ENCODE measurements at regions not wholly inside any gene's neighbourhood (a gene's known extent, or its start where the extent isn't known, plus 50 kb on each side); places are given as distances from the start of the nearest gene placed in this dataset.
A peak's percentile ranks its signal among the peaks of the same experiment; 100 is the strongest.

DNA sequence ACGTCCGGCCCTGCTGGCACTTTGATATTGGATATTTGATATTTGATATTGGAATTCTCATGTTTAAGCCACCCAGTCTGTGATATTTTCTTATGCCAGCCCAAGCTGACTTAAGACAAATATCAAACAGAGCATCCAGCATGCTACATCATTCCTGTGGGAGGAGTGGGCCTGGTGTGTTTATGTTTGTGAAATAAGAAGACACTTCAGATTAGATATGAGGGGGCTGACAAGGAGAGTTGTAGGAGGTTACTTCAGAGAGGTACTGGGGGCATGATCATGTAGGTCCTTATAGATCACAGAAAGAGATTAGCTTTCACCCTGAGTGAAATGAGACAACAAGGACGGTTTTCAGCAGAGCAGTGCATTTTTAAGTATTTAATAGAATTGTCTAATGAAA lies 382.9 kb downstream of the SEMA3D start:
- no peaks in the 10 kb centered on the region for H3F3A ChIP-seq (replicated peaks; ENCODE audit: low read depth)
- H3K4me2 ChIP-seq = no peak overlapping the region
- no peaks in the 10 kb centered on the region for H3K9me2 ChIP-seq (ENCODE audit: insufficient read depth)
- no peaks in the 10 kb centered on the region for H3K4me1 ChIP-seq (ENCODE audit: insufficient read depth)
- H3K9me3 Mint-ChIP-seq = no peaks in the 10 kb centered on the region
- no peaks in the 10 kb centered on the region for H4K20me1 ChIP-seq (replicated peaks; ENCODE audit: insufficient read depth)
- H3K4me3 Mint-ChIP-seq = no peak overlapping the region
- no peak overlapping the region for H3K27ac ChIP-seq (ENCODE audit: low read depth)
- H3K27me3 Mint-ChIP-seq (ENCODE audit: insufficient read depth, low read depth, poor library complexity) = peaks cover 2% of the 10 kb centered on the region
- H2AFZ ChIP-seq = 0 out of 2 replicates have a peak overlapping the region, but pooled peaks have one; percentile 21
- no peak overlapping the region for H3K27ac Mint-ChIP-seq
- TF ChIP-seq ZNF331 (CRISPR knock-in tag; IDR thresholded peaks at IDR 0.05; ENCODE audit: low read depth) = no peak
- no peak for TF ChIP-seq JUNB (IDR thresholded peaks at IDR 0.05; ENCODE audit: unreplicated experiment)
- TF ChIP-seq, protein P1, sequence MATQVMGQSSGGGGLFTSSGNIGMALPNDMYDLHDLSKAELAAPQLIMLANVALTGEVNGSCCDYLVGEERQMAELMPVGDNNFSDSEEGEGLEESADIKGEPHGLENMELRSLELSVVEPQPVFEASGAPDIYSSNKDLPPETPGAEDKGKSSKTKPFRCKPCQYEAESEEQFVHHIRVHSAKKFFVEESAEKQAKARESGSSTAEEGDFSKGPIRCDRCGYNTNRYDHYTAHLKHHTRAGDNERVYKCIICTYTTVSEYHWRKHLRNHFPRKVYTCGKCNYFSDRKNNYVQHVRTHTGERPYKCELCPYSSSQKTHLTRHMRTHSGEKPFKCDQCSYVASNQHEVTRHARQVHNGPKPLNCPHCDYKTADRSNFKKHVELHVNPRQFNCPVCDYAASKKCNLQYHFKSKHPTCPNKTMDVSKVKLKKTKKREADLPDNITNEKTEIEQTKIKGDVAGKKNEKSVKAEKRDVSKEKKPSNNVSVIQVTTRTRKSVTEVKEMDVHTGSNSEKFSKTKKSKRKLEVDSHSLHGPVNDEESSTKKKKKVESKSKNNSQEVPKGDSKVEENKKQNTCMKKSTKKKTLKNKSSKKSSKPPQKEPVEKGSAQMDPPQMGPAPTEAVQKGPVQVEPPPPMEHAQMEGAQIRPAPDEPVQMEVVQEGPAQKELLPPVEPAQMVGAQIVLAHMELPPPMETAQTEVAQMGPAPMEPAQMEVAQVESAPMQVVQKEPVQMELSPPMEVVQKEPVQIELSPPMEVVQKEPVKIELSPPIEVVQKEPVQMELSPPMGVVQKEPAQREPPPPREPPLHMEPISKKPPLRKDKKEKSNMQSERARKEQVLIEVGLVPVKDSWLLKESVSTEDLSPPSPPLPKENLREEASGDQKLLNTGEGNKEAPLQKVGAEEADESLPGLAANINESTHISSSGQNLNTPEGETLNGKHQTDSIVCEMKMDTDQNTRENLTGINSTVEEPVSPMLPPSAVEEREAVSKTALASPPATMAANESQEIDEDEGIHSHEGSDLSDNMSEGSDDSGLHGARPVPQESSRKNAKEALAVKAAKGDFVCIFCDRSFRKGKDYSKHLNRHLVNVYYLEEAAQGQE (IDR thresholded peaks at IDR 0.05; ENCODE audit: unreplicated experiment) = no peak
- TF ChIP-seq, protein P2, sequence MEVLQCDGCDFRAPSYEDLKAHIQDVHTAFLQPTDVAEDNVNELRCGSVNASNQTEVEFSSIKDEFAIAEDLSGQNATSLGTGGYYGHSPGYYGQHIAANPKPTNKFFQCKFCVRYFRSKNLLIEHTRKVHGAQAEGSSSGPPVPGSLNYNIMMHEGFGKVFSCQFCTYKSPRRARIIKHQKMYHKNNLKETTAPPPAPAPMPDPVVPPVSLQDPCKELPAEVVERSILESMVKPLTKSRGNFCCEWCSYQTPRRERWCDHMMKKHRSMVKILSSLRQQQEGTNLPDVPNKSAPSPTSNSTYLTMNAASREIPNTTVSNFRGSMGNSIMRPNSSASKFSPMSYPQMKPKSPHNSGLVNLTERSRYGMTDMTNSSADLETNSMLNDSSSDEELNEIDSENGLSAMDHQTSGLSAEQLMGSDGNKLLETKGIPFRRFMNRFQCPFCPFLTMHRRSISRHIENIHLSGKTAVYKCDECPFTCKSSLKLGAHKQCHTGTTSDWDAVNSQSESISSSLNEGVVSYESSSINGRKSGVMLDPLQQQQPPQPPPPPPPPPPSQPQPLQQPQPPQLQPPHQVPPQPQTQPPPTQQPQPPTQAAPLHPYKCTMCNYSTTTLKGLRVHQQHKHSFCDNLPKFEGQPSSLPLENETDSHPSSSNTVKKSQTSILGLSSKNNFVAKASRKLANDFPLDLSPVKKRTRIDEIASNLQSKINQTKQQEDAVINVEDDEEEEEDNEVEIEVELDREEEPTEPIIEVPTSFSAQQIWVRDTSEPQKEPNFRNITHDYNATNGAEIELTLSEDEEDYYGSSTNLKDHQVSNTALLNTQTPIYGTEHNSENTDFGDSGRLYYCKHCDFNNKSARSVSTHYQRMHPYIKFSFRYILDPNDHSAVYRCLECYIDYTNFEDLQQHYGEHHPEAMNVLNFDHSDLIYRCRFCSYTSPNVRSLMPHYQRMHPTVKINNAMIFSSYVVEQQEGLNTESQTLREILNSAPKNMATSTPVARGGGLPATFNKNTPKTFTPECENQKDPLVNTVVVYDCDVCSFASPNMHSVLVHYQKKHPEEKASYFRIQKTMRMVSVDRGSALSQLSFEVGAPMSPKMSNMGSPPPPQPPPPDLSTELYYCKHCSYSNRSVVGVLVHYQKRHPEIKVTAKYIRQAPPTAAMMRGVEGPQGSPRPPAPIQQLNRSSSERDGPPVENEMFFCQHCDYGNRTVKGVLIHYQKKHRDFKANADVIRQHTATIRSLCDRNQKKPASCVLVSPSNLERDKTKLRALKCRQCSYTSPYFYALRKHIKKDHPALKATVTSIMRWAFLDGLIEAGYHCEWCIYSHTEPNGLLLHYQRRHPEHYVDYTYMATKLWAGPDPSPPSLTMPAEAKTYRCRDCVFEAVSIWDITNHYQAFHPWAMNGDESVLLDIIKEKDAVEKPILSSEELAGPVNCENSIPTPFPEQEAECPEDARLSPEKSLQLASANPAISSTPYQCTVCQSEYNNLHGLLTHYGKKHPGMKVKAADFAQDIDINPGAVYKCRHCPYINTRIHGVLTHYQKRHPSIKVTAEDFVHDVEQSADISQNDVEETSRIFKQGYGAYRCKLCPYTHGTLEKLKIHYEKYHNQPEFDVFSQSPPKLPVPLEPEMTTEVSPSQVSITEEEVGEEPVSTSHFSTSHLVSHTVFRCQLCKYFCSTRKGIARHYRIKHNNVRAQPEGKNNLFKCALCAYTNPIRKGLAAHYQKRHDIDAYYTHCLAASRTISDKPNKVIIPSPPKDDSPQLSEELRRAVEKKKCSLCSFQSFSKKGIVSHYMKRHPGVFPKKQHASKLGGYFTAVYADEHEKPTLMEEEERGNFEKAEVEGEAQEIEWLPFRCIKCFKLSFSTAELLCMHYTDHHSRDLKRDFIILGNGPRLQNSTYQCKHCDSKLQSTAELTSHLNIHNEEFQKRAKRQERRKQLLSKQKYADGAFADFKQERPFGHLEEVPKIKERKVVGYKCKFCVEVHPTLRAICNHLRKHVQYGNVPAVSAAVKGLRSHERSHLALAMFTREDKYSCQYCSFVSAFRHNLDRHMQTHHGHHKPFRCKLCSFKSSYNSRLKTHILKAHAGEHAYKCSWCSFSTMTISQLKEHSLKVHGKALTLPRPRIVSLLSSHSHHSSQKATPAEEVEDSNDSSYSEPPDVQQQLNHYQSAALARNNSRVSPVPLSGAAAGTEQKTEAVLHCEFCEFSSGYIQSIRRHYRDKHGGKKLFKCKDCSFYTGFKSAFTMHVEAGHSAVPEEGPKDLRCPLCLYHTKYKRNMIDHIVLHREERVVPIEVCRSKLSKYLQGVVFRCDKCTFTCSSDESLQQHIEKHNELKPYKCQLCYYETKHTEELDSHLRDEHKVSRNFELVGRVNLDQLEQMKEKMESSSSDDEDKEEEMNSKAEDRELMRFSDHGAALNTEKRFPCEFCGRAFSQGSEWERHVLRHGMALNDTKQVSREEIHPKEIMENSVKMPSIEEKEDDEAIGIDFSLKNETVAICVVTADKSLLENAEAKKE (CRISPR knock-in tag; IDR thresholded peaks at IDR 0.05) = no peak
- no peak for TF ChIP-seq EZH2phosphoT487 (IDR thresholded peaks at IDR 0.05; ENCODE audit: unreplicated experiment)
- TF ChIP-seq, protein P3, sequence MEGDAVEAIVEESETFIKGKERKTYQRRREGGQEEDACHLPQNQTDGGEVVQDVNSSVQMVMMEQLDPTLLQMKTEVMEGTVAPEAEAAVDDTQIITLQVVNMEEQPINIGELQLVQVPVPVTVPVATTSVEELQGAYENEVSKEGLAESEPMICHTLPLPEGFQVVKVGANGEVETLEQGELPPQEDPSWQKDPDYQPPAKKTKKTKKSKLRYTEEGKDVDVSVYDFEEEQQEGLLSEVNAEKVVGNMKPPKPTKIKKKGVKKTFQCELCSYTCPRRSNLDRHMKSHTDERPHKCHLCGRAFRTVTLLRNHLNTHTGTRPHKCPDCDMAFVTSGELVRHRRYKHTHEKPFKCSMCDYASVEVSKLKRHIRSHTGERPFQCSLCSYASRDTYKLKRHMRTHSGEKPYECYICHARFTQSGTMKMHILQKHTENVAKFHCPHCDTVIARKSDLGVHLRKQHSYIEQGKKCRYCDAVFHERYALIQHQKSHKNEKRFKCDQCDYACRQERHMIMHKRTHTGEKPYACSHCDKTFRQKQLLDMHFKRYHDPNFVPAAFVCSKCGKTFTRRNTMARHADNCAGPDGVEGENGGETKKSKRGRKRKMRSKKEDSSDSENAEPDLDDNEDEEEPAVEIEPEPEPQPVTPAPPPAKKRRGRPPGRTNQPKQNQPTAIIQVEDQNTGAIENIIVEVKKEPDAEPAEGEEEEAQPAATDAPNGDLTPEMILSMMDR (conservative IDR thresholded peaks at IDR 0.05; ENCODE audit: low read depth in 2 of 2) = no peak
- TF ChIP-seq NANOG (IDR thresholded peaks at IDR 0.05; ENCODE audit: borderline replicate concordance) = no peak
- no peak for TF ChIP-seq POLR2AphosphoS5 (IDR thresholded peaks at IDR 0.05; ENCODE audit: low read depth)
- TF ChIP-seq EZH2 (IDR thresholded peaks at IDR 0.05; ENCODE audit: low read depth, unreplicated experiment) = no peak
- no peak for TF ChIP-seq ZNF114 (CRISPR knock-in tag; IDR thresholded peaks at IDR 0.05)
- no peak for TF ChIP-seq CREB1 (CRISPR knock-in tag; IDR thresholded peaks at IDR 0.05; ENCODE audit: low read depth)
- TF ChIP-seq STAT1 (IDR thresholded peaks at IDR 0.05; ENCODE audit: unreplicated experiment) = no peak
- TF ChIP-seq, protein P4, sequence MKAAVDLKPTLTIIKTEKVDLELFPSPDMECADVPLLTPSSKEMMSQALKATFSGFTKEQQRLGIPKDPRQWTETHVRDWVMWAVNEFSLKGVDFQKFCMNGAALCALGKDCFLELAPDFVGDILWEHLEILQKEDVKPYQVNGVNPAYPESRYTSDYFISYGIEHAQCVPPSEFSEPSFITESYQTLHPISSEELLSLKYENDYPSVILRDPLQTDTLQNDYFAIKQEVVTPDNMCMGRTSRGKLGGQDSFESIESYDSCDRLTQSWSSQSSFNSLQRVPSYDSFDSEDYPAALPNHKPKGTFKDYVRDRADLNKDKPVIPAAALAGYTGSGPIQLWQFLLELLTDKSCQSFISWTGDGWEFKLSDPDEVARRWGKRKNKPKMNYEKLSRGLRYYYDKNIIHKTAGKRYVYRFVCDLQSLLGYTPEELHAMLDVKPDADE (IDR thresholded peaks at IDR 0.05) = no peak
- no peaks in the 10 kb centered on the region for H3K36me3 ChIP-seq (ENCODE audit: insufficient read depth)
- no peaks in the 10 kb centered on the region for H3K27me3 ChIP-seq (ENCODE audit: insufficient read depth)
- no peak overlapping the region for H3K4me3 ChIP-seq
- ATAC-seq (no peak), DNase-seq (ENCODE audit: low spot score) (no peak)
- H3K36me3 Mint-ChIP-seq (ENCODE audit: low read depth) = no peaks in the 10 kb centered on the region
- H3K4me1 Mint-ChIP-seq = peaks cover 14% of the 10 kb centered on the region; the same call in 2 of the 3 replicates
- no peaks in the 10 kb centered on the region for H3K79me2 ChIP-seq (replicated peaks; ENCODE audit: insufficient read depth)

All from GM23338 (cell line).